ENCODE measurements at regions not wholly inside any gene's neighbourhood (a gene's known extent, or its start where the extent isn't known, plus 50 kb on each side); places are given as distances from the start of the nearest gene placed in this dataset.
"Not testable (repeated sequence)": the region's sequence is repeated elsewhere in the genome, so short reads cannot be mapped to it uniquely, and the experiment has no call there.

GRCh38 chr1:232183802-232184201 lies 446.1 kb downstream of the SIPA1L2 start:
- DNase-seq, result no peak

GRCh38 chr1:232183266-232183800 lies 446.6 kb downstream of the SIPA1L2 start:
- no peak for DNase-seq

GRCh38 chr1:232182236-232182635 lies 447.7 kb downstream of the SIPA1L2 start:
- no peak for DNase-seq

DNA sequence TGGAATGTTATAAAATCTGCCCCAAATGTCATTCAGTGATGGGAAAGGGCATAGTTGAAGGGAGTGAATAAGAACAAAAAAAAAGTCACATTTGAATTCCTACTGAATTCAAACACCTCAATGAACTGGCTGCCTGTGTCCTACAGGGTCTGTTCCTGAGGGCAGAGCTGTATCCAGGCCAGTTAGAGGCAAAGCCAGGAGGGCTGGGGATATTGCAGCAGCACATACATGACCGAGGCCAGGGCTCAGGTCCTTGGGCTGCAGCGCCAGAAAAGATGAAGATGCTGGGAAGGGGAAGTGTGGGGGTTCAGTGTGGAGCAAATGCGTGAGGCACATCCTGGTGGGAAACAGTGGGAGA lies 449.2 kb downstream of the SIPA1L2 start:
- no peak for DNase-seq

- no peak for DNase-seq
These were observed 449.8 kb downstream of the SIPA1L2 start for GRCh38 chr1:232179896-232180778.

GRCh38 chr1:232178191-232178590 lies 451.7 kb downstream of the SIPA1L2 start:
- no peak for DNase-seq

- no peak for DNase-seq
These were observed 452.5 kb downstream of the SIPA1L2 start for GRCh38 chr1:232177438-232177837.

GRCh38 chr1:232176222-232176621 lies 453.7 kb downstream of the SIPA1L2 start:
- DNase-seq, result no peak

- no peak for DNase-seq
These were observed 455.6 kb downstream of the SIPA1L2 start for GRCh38 chr1:232174306-232174705.

DNA sequence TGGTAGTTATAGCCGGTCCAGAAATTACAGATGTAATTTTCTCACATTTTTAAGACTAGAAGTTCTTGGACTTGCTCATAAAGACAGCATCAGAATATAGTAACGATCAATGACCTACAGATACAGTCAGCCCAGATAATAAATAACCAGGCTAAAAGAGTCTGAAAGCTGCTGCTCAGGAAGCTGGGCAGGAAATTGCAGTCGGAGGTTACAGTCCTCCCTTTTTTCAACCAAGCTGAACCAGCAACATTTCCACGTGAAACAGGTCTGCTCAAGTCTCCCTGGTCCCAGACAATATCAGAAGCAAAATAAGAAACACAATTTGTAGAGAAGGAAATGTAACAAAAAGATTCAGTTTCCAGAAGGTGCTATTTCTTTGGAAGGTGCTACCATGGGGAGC lies 457.4 kb downstream of the SIPA1L2 start:
- no peak for DNase-seq

GRCh38 chr1:232170909-232171308 lies 459.0 kb downstream of the SIPA1L2 start:
- DNase-seq, result no peak

DNA sequence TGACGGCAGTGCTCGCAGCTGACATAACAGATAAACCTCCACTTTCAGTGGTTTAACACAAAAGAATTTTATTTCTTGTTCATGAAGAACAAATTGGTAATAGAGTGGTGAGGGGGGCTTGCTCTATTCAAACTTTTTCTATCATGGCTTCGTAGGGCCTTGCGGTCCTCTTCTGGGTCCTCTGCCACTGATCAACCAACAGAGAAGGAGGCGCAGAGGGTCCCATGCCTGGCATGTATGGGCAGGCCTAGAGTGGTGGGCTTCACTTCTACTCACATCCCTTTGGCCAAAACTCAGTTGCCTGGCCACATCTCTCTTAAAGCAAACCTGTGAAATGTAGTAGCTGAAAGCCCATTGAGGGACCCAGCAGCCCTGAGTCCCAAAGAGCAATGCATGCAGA lies 460.5 kb downstream of the SIPA1L2 start:
- DNase-seq, result no peak

DNA sequence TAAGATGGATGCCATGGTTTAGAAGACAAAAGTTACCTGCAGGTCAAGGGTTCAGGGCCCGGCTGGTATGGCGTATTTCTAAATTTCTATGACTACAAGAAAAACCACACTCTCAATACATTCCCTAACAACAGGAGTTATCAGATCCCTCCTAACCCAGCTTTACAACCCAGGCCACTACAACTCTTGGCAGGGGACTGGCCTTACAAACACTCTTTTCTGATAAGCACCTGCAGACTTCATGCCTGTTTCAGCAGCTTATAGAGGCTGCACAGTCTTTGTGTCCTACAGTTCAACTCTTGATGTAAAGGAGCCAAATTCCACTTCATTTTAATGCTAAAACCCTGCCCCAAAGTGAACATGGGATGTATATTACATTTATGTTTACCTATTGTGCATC lies 461.4 kb downstream of the SIPA1L2 start:
- DNase-seq, result no peak

DNA sequence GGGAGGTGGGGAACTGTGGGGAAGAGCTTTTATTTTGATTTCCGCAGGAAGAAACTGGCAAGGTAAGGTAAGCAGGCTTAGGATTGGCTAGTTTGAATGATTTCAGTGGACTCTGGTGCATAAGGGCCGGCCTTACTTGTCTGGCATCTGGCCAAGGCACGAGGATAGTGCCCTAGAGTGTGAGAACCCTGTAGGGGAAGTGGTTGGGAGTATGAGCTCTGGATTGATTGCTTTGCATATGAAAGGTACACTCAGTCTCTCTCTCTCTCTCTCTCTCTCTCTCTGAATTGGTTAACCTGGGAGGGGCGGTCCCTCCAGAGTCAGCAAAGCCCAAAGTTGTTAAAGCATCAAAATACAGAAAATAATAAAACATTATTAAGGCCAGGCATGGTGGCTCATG lies 463.0 kb downstream of the SIPA1L2 start:
- no peak for DNase-seq

- DNase-seq, result no peak
These were observed 465.6 kb downstream of the SIPA1L2 start for GRCh38 chr1:232164078-232164963.

DNA sequence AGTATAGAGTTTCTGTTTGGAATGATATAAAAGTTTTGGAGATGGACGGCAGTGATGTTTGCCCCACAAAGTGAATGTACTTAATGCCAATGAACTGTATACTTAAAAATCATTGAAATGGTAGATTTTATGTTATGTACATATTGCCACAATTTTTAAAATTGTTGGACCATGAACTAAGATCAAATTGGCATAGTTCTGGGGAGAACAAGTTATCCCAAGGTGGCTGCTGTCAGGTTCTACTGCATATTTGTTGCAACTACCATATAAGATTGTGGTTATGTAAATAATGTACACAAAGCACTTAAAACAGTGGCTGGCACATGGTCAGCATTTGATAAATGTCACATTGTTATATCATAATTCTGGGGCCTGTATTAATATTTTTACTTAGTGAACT lies 466.4 kb downstream of the SIPA1L2 start:
- DNase-seq, result no peak

DNA sequence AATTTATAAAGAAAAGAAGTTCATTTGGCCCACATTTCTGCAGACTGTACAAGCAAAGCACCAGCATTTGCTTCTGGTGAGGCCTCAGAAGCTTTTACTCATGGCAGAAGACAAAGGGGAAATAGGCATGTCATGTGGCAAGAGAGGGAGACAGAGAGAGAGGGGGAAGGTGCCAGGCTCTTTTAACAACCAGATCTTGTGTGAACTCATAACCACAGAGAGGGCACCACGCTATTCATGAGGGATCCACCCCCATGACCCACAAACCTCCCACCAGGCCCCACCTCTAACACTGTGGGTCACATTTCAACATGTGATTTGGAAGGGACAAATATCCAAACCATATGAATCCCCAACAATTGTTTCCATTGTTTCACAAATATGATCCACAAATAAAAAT lies 467.9 kb downstream of the SIPA1L2 start:
- no peak for DNase-seq

- DNase-seq, result not testable (repeated sequence)
These were observed 471.4 kb downstream of the SIPA1L2 start for GRCh38 chr1:232158558-232158957.

DNA sequence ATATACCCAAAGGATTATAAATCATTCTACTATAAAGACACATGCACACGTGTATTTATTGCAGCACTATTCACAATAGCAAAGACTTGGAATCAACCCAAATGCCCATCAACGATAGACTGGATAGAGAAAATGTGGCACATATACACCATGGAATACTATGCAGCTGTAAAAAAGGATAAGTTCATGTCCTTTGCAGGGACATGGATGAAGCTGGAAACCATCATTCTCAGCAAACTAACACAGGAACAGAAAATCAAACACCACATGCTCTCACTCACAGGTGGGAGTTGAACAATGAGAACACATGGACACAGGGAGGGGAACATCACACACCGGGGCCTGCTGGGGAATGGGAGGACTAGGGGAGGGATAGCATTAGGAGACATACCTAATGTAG lies 473.9 kb downstream of the SIPA1L2 start:
- DNase-seq, result not testable (repeated sequence)

- no peak for DNase-seq
These were observed 476.3 kb downstream of the SIPA1L2 start for GRCh38 chr1:232153652-232154051.

DNA sequence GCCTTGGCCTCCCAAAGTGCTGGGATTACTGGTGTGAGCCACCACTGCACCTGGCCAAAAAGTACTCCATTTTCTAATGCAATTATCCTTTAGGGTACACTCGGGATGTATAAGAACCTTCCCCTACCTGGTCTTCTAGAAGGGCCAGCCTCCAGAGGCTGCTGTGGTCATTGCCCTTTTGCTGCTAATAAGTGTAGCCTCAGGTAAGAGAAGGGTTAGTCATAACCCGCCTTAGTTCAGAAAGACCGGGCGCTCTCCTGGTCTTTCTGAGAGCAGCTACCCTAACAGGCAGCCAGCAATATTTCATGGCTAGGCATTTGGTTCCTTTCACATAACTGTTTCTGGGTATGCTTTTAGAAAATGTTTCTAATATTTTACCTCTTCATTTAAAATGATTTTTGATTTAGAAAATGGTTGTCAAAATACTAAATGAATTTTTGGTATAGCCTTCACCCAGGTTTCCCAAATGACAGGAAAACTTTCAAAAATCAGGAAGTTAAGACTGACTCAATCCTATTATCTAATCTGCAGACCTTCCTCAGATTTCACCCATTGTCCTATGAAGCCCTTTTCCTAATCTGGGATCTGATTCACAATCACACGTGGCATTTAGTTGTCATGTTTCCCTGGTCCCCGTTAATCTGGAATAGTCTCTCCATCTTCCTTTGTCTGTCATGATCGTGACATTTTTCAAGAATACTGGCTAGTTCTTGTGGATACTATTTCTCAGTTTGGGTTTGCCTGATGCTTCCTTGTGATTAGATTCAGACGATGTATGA lies 479.0 kb downstream of the SIPA1L2 start:
- no peak for DNase-seq

DNA sequence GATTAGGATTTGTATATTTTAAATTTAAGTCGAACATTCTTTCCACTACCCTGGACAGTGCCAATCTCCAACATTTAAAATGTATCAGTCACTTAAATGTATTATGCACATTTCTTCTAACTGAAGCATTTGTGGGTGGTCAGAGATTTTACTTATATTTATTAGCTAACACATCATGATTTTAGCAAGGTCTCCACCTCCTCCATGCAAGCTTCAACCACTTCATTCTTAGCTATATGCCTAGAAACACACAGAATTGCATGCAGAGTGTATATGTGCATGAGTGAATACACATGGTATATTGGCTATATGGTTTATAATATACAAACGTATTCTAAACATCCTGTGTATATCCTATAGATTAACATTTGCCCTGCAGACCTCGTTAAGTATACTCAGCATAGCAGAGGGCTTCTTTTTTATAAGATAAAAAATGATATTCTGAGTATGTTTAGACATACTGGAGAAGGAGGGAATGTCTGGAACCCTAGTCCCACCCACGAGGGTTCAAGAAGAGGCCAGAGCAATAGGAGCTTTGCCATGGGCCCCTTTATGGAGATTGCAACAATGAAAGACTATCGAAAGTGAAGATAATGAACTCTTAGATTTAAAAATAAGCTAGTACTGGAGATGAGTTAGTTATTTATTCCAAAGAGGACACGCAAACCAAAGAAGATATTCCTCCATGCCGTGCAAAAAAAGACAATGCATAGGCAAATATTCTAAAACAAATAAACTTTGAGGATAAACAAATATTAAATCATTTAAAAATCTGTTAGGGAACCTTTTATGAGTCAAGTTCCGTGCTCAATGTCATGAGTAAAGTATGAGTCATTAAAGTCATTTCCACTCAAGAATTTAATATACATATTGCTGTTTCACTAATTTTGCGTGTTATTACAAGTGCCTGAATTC lies 480.4 kb downstream of the SIPA1L2 start:
- no peak for DNase-seq

All from CD4-positive, alpha-beta T cell treated with Interleukin-4 for 1 hour (primary cell).